ENCODE measurements at regions not wholly inside any gene's neighbourhood (a gene's known extent, or its start where the extent isn't known, plus 50 kb on each side); places are given as distances from the start of the nearest gene placed in this dataset.

DNA sequence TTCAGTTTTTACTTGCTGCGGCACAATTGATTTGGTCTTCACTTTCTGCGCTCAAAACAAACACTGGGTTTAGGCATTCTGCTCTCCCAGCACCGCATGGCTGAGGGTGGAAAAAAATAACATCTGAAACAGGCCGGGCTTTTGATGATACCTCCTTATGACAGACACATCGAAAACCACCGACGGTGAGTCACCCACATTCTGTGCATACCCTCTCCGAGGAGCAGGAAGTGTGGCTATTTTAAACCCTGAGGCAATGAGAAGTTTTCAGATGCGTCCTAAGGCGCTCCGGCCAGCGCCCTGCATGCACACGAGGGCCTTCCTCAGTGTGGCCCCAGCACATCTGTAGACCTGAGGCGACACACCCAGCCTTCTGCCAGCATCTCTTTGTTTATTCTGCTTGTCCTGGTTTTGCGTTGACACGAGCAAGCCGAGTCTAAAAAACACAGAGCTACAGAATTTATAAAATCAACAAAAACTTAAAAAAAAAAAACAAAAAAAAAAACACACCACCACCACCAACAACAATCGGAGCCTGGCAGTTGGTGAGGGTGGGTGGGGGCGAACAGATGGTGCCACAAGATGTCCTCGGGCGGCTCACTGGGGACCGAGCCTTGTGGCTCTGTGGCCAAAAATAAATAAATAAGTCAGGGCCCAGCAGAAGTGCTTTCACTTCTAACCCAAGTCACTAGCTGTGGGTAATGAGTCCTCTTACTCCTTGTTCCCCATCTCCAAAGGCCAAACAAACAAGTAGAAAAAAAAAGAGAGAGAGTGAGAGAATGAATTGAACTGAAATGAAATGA is 162.6 kb upstream of the IRF2BP2 start:
- peak overlapping the region; percentile 63 to 68 (median 68) for H3K27ac ChIP-seq
- H3K4me1 ChIP-seq = peaks cover 7 to 16% (median 10%) of the 10 kb centered on the region in 4 donors
- no peaks in the 10 kb centered on the region for H3K9me3 ChIP-seq
- DNase-seq = peak; percentile 80
- WGBS, 2 donors (ENCODE audit: low coverage in 1 of 2) = 40 to 46% methylated on average over 14 to 22 of the region's 22 CpGs
- no peak overlapping the region for H3K4me3 ChIP-seq
- H3K36me3 ChIP-seq = no peaks in the 10 kb centered on the region
- TF ChIP-seq POLR2A (IDR thresholded peaks at IDR 0.05) = peak; percentile 25
- peak; percentile 69 to 72 (median 71) for TF ChIP-seq POLR2AphosphoS5 (IDR thresholded peaks at IDR 0.05)
- TF ChIP-seq EP300 (IDR thresholded peaks at IDR 0.05; ENCODE audit: low read depth) = peak; percentile 37
- TF ChIP-seq, protein P1, sequence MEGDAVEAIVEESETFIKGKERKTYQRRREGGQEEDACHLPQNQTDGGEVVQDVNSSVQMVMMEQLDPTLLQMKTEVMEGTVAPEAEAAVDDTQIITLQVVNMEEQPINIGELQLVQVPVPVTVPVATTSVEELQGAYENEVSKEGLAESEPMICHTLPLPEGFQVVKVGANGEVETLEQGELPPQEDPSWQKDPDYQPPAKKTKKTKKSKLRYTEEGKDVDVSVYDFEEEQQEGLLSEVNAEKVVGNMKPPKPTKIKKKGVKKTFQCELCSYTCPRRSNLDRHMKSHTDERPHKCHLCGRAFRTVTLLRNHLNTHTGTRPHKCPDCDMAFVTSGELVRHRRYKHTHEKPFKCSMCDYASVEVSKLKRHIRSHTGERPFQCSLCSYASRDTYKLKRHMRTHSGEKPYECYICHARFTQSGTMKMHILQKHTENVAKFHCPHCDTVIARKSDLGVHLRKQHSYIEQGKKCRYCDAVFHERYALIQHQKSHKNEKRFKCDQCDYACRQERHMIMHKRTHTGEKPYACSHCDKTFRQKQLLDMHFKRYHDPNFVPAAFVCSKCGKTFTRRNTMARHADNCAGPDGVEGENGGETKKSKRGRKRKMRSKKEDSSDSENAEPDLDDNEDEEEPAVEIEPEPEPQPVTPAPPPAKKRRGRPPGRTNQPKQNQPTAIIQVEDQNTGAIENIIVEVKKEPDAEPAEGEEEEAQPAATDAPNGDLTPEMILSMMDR (IDR thresholded peaks at IDR 0.05) = no peak
- intact Hi-C loops (cut with DNase I; ENCODE audit: low total_unique reads) = no loop called here
- H3K27me3 ChIP-seq = peaks cover 2% of the 10 kb centered on the region
- in situ Hi-C loops (cut with MboI; ENCODE audit: low pct_ligation_motif_present in 1 of 4, low pct_unique_long_range_greater_than_20kb in 1 of 4, low sequenced_read_pairs in 3 of 4) = no loop called here

DNA sequence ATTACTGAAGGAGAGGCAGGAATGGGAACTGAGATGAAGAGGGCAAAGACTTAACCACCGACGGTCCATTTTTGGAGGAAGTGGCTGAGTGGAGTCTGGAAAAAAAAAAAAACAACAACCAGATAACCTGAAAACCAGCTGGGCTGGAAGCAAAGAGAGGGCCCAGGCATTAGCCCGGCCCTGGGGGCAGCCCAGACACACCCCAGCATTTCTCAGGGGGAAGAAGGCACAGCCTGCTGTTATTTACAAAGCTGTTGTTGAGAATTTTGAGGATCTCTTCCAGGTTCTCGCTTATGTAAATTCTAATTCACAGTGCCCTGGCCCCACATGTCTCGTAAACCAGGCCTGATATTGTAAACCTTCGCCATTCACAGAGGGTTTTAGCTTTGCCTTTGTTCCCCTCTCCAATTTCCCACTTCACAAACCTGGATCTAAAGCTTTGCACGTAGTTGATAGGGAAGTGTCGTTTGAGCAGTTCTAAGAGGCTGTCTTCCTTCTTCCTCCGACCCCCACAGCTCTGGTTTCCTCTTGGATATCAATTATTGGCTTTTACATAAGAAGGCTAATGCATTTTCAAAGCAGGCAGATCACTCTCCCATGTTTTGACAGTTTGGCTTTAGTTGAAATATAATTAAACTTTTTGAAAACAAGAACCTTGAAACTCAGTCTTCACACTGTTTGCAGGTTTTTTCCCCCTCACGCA is 161.8 kb upstream of the IRF2BP2 start:
- TF ChIP-seq, protein P1 (IDR thresholded peaks at IDR 0.05) = no peak
- TF ChIP-seq POLR2AphosphoS5 (IDR thresholded peaks at IDR 0.05) = no peak
- no peak for TF ChIP-seq EP300 (IDR thresholded peaks at IDR 0.05; ENCODE audit: low read depth)
- TF ChIP-seq POLR2A (IDR thresholded peaks at IDR 0.05) = no peak
- peak overlapping the region; percentile 63 to 68 (median 68) for H3K27ac ChIP-seq
- in situ Hi-C loops (cut with MboI; ENCODE audit: low pct_ligation_motif_present in 1 of 4, low pct_unique_long_range_greater_than_20kb in 1 of 4, low sequenced_read_pairs in 3 of 4) (no loop called here), intact Hi-C loops (cut with DNase I; ENCODE audit: low total_unique reads) (no loop called here)
- no peak for DNase-seq
- H3K36me3 ChIP-seq = no peaks in the 10 kb centered on the region
- H3K9me3 ChIP-seq = no peaks in the 10 kb centered on the region
- WGBS, 2 donors (ENCODE audit: low coverage in 1 of 2) = 35 to 46% methylated on average over 6 to 10 of the region's 10 CpGs
- H3K4me3 ChIP-seq = no peak overlapping the region
- H3K4me1 ChIP-seq = peaks cover 7 to 16% (median 10%) of the 10 kb centered on the region in 4 donors
- no peaks in the 10 kb centered on the region for H3K27me3 ChIP-seq

DNA sequence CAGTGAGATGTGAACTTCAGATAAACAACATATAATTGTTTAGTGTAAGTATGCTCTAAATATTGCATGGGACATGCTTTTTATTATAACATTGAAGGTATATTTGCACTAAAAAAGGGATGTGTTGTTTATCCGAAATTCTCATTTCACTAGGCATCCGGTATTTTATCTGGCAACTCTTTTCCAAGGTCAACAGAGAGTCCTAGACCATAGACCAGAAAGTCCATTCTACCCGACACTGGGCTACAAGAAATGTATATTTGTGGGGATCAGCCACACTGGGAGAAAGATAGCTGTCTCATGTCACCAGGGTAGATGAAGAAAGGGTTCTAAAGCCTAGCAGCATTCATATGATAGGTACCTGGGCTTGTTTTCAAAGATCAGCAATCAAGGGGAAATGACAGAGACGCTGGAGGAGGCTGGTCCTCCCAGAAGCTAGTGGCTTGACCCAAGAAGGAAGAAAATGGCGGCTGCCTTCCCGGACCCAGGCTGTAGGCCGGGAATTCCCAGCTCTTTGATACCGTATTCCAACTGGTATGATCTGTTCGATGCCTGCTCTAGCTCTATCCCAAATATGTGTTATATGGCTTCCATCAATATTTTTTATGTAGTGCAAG is 161.1 kb upstream of the IRF2BP2 start:
- no peak for DNase-seq
- Histone ChIP-seq H3K9me3 (no peaks in the 10 kb centered on the region), H3K36me3 (no peaks in the 10 kb centered on the region), H3K4me1 (peaks cover 7 to 16% (median 10%) of the 10 kb centered on the region in 4 donors), H3K27me3 (no peaks in the 10 kb centered on the region), H3K4me3 (no peak overlapping the region), H3K27ac (peak overlapping the region in 3 of 4 donors; percentile 63 to 68 (median 68))
- in situ Hi-C loops (cut with MboI; ENCODE audit: low pct_ligation_motif_present in 1 of 4, low pct_unique_long_range_greater_than_20kb in 1 of 4, low sequenced_read_pairs in 3 of 4) (no loop called here), intact Hi-C loops (cut with DNase I; ENCODE audit: low total_unique reads) (no loop called here)
- TF ChIP-seq POLR2A (IDR thresholded peaks at IDR 0.05) (no peak), EP300 (IDR thresholded peaks at IDR 0.05; ENCODE audit: low read depth) (no peak), POLR2AphosphoS5 (IDR thresholded peaks at IDR 0.05) (no peak)
- TF ChIP-seq, protein P1 (IDR thresholded peaks at IDR 0.05) = no peak
- 94 to 97% methylated on average over 8 to 9 of the region's 9 CpGs for WGBS, 2 donors (ENCODE audit: low coverage in 1 of 2)

Measured in transverse colon (tissue), 4 donors.